ENCODE measurements at regions not wholly inside any gene's neighbourhood (a gene's known extent, or its start where the extent isn't known, plus 50 kb on each side); places are given as distances from the start of the nearest gene placed in this dataset.

- Histone ChIP-seq H3K36me3 (replicated peaks; ENCODE audit: insufficient read depth, low read depth) (no peaks in the 10 kb centered on the region), H4K20me1 (ENCODE audit: insufficient read depth, poor library complexity, severe bottlenecking) (peaks cover 3% of the 10 kb centered on the region), H3K4me2 (no peak overlapping the region), H3K4me3 (no peak overlapping the region), H3K27me3 (no peaks in the 10 kb centered on the region), H3K79me2 (no peaks in the 10 kb centered on the region), H3K4me1 (ENCODE audit: insufficient read depth) (no peaks in the 10 kb centered on the region), H3K9me2 (replicated peaks; ENCODE audit: insufficient read depth) (no peaks in the 10 kb centered on the region), H3K9me3 (ENCODE audit: low read depth) (no peaks in the 10 kb centered on the region), H3K27ac (no peak overlapping the region), H2AFZ (no peak overlapping the region)
- WGBS (ENCODE audit: low lambda C conversion rate, missing lambda C conversion rate) = 68% methylated on average over 2 of the region's 2 CpGs
- DNase-seq (ENCODE audit: low spot score) = no peak
- TF ChIP-seq EZH2 (IDR thresholded peaks at IDR 0.05; ENCODE audit: borderline replicate concordance) = no peak
- no peak for TF ChIP-seq EZH2phosphoT487 (IDR thresholded peaks at IDR 0.05; ENCODE audit: low read depth, severe bottlenecking, unreplicated experiment)
- TF ChIP-seq CTCF (IDR thresholded peaks at IDR 0.05; ENCODE audit: poor library complexity) = no peak
These were observed 268.5 kb downstream of the ALG10B start for GRCh38 chr12:38585086-38585485.

DNA sequence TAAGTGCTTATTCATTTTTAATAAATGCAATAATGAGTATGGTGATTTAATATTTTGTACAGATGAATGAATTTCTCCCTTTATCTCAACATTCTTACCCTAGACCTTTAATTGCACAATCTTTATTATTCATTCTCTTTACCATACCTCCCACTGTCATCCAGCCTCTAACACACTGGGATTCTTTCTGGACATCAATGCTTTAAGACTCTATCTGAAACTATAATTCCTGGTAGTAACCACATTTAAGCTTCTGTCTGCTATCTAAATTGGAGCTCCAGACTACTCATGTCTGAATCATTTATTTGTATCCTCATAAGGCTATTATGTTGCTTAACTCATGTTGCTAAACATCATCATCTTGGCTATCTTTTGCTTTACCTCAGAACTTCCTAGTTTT is 270.2 kb downstream of the ALG10B start:
- H3K79me2 ChIP-seq = no peaks in the 10 kb centered on the region
- no peaks in the 10 kb centered on the region for H3K27me3 ChIP-seq
- no peaks in the 10 kb centered on the region for H3K9me3 ChIP-seq (ENCODE audit: low read depth)
- H3K9me2 ChIP-seq (replicated peaks; ENCODE audit: insufficient read depth) = no peaks in the 10 kb centered on the region
- no peak overlapping the region for H2AFZ ChIP-seq
- H4K20me1 ChIP-seq (ENCODE audit: insufficient read depth, poor library complexity, severe bottlenecking) = peaks cover 3% of the 10 kb centered on the region
- no peaks in the 10 kb centered on the region for H3K36me3 ChIP-seq (replicated peaks; ENCODE audit: insufficient read depth, low read depth)
- H3K4me1 ChIP-seq (ENCODE audit: insufficient read depth) = no peaks in the 10 kb centered on the region
- no peak overlapping the region for H3K4me3 ChIP-seq
- no peak for DNase-seq (ENCODE audit: low spot score)
- TF ChIP-seq CTCF (IDR thresholded peaks at IDR 0.05; ENCODE audit: poor library complexity) (no peak), EZH2phosphoT487 (IDR thresholded peaks at IDR 0.05; ENCODE audit: low read depth, severe bottlenecking, unreplicated experiment) (no peak), EZH2 (IDR thresholded peaks at IDR 0.05; ENCODE audit: borderline replicate concordance) (no peak)
- no peak overlapping the region for H3K4me2 ChIP-seq
- no peak overlapping the region for H3K27ac ChIP-seq

GRCh38 chr12:38587594-38587993 is 271.0 kb downstream of the ALG10B start:
- Histone ChIP-seq H3K27ac (no peak overlapping the region), H3K27me3 (no peaks in the 10 kb centered on the region), H3K79me2 (no peaks in the 10 kb centered on the region), H4K20me1 (ENCODE audit: insufficient read depth, poor library complexity, severe bottlenecking) (peaks cover 3% of the 10 kb centered on the region), H3K4me3 (no peak overlapping the region), H3K9me2 (replicated peaks; ENCODE audit: insufficient read depth) (no peaks in the 10 kb centered on the region), H2AFZ (no peak overlapping the region), H3K9me3 (ENCODE audit: low read depth) (no peaks in the 10 kb centered on the region), H3K4me1 (ENCODE audit: insufficient read depth) (no peaks in the 10 kb centered on the region), H3K4me2 (no peak overlapping the region), H3K36me3 (replicated peaks; ENCODE audit: insufficient read depth, low read depth) (no peaks in the 10 kb centered on the region)
- no peak for DNase-seq (ENCODE audit: low spot score)
- 76% methylated on average over 1 of the region's 1 CpG for WGBS (ENCODE audit: low lambda C conversion rate, missing lambda C conversion rate)
- TF ChIP-seq EZH2phosphoT487 (IDR thresholded peaks at IDR 0.05; ENCODE audit: low read depth, severe bottlenecking, unreplicated experiment) = no peak
- no peak for TF ChIP-seq CTCF (IDR thresholded peaks at IDR 0.05; ENCODE audit: poor library complexity)
- no peak for TF ChIP-seq EZH2 (IDR thresholded peaks at IDR 0.05; ENCODE audit: borderline replicate concordance)
